Fibroblast of lung (primary cell): ENCODE measurements at regions not wholly inside any gene's neighbourhood (a gene's known extent, or its start where the extent isn't known, plus 50 kb on each side); places are given as distances from the start of the nearest gene placed in this dataset.
"Not testable (repeated sequence)": the region's sequence is repeated elsewhere in the genome, so short reads cannot be mapped to it uniquely, and the experiment has no call there.

Experiments
- DNase-seq, 2 donors: peaks; one replicate each; pipeline versions ENCODE4 v3.0.0 to v3.0.0-alpha.2; 2010; ENCODE audit warnings: low read depth in 2 of 2
- H2AFZ ChIP-seq: 2 replicates; pipeline ENCODE4 v1.5.1; 2012; ENCODE audit warnings: low read length, control low read depth, inconsistent platforms
- H3K27ac ChIP-seq: 2 replicates; pipeline ENCODE4 v1.5.1; 2011; ENCODE audit warnings: low read length, control low read depth; ENCODE audit not compliant: insufficient read depth
- H3K27me3 ChIP-seq: 2 replicates; pipeline ENCODE4 v1.5.1; 2011; ENCODE audit warnings: mild to moderate bottlenecking, low read length; ENCODE audit not compliant: control insufficient read depth, insufficient read depth
- H3K36me3 ChIP-seq: 2 replicates; pipeline ENCODE4 v1.5.1; 2011; ENCODE audit warnings: low read length; ENCODE audit not compliant: control insufficient read depth, insufficient read depth
- H3K4me1 ChIP-seq: 2 replicates; pipeline ENCODE4 v1.5.1; 2011; ENCODE audit warnings: low read length; ENCODE audit not compliant: control insufficient read depth, insufficient read depth; ENCODE audit errors: extremely low read depth
- H3K4me2 ChIP-seq: 2 replicates; pipeline ENCODE4 v1.5.1; 2011; ENCODE audit warnings: low read length, control low read depth; ENCODE audit not compliant: insufficient read depth; ENCODE audit errors: extremely low read depth
- H3K4me3 ChIP-seq, 4 experiments: fragments of 200-600 bp in 1 of 4; sonication (generic) in 1 of 4; replicated peaks in 1 of 4; 2 replicates each; pipeline ENCODE4 v1.5.1; 2011 to 2016; ENCODE audit warnings: low read length in 4 of 4, low read depth in 3 of 4, mild to moderate bottlenecking in 3 of 4, control low read depth in 2 of 4, inconsistent platforms in 1 of 4, mixed read lengths in 1 of 4; ENCODE audit not compliant: insufficient read depth in 1 of 4; ENCODE audit errors: control extremely low read depth in 1 of 4
- H3K79me2 ChIP-seq: 2 replicates; pipeline ENCODE4 v1.5.1; 2012; ENCODE audit warnings: mild to moderate bottlenecking, low read length, inconsistent platforms; ENCODE audit not compliant: control insufficient read depth, insufficient read depth
- H3K9ac ChIP-seq: 2 replicates; pipeline ENCODE4 v1.5.1; 2011; ENCODE audit warnings: mild to moderate bottlenecking, low read length, control low read depth; ENCODE audit not compliant: insufficient read depth
- H3K9me3 ChIP-seq: 2 replicates; pipeline ENCODE4 v1.5.1; 2012; ENCODE audit warnings: low read depth, low read length; ENCODE audit not compliant: control insufficient read depth, insufficient read depth
- H4K20me1 ChIP-seq: 2 replicates; pipeline ENCODE4 v1.5.1; 2011; ENCODE audit warnings: low read length; ENCODE audit not compliant: control insufficient read depth, insufficient read depth; ENCODE audit errors: extremely low read depth
- EZH2 ChIP-seq: IDR thresholded peaks from 2 replicates; pipeline ENCODE4 v1.5.1; 2012; ENCODE audit warnings: low read length, control low read depth, mild to moderate bottlenecking; ENCODE audit errors: missing control alignments
- TF ChIP-seq, protein P1 (sequence below), 2 donors: IDR thresholded peaks in 1 of 2; conservative IDR thresholded peaks in 1 of 2; 1 replicate in 1 of 2; 2 replicates in 1 of 2; pipeline ENCODE4 v1.5.1; 2011 to 2012; ENCODE audit warnings: low read length in 2 of 2, control low read depth in 1 of 2, inconsistent platforms in 1 of 2, low read depth in 1 of 2, mild to moderate bottlenecking in 1 of 2

DNA sequence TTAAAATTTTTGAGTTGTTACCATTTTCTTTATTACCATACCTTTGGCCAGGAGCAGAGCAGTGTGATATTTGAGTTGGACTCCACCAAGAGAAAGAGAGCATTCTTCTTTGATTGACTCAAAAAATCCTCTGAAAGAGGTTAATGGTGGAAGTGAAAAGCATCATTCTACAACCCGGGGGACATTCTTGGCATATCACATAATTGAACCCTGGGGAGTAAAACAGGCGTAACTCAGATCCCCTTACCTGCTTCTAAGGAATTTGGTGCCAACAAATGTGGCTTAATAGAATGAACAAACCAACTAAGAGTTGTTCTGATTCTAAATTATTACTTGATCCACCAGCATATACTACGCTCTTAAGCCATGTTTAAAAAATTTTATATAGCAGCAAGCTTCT lies 351.1 kb upstream of the DEPDC1 start:
- TF ChIP-seq, protein P1, sequence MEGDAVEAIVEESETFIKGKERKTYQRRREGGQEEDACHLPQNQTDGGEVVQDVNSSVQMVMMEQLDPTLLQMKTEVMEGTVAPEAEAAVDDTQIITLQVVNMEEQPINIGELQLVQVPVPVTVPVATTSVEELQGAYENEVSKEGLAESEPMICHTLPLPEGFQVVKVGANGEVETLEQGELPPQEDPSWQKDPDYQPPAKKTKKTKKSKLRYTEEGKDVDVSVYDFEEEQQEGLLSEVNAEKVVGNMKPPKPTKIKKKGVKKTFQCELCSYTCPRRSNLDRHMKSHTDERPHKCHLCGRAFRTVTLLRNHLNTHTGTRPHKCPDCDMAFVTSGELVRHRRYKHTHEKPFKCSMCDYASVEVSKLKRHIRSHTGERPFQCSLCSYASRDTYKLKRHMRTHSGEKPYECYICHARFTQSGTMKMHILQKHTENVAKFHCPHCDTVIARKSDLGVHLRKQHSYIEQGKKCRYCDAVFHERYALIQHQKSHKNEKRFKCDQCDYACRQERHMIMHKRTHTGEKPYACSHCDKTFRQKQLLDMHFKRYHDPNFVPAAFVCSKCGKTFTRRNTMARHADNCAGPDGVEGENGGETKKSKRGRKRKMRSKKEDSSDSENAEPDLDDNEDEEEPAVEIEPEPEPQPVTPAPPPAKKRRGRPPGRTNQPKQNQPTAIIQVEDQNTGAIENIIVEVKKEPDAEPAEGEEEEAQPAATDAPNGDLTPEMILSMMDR (conservative IDR thresholded peaks at IDR 0.05 in 1 of 2, IDR thresholded peaks at IDR 0.05 in 1 of 2; ENCODE audit: low read depth in 1 of 2, low read length in 2 of 2): no peak
- TF ChIP-seq EZH2: no peak
- H3K4me2 ChIP-seq: no peak overlapping the region

DNA sequence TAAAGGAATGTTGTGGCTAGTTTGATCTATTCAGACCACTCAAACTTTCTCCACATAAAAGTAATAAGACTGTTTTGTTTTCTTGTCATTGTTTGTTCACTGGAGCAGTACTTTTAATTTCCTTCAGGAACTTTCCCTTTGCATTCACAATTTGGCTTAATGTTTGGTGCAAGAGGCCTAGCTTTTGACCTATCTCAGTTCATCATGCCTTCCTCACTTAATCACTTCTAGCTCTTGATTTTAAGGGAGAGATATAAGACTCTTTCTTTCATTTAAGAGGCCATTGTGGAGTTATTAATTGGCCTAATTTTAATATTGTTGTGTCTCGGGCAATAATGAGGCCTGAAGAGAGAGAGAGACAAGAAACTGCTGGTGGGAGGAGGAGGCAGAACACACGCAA lies 371.7 kb upstream of the DEPDC1 start:
- no peaks in the 10 kb centered on the region for H3K4me1 ChIP-seq
- H3K27me3 ChIP-seq: no peaks in the 10 kb centered on the region
- H4K20me1 ChIP-seq: no peaks in the 10 kb centered on the region
- H3K79me2 ChIP-seq: no peaks in the 10 kb centered on the region
- no peak overlapping the region for H3K4me2 ChIP-seq
- DNase-seq: no peak
- H3K27ac ChIP-seq: no peak overlapping the region
- TF ChIP-seq EZH2: no peak
- TF ChIP-seq, protein P1 (conservative IDR thresholded peaks at IDR 0.05 in 1 of 2, IDR thresholded peaks at IDR 0.05 in 1 of 2; ENCODE audit: low read depth in 1 of 2, low read length in 2 of 2): no peak
- H3K9me3 ChIP-seq: no peaks in the 10 kb centered on the region
- H3K4me3 ChIP-seq: no peak overlapping the region
- H3K9ac ChIP-seq: no peak overlapping the region
- no peak overlapping the region for H2AFZ ChIP-seq
- H3K36me3 ChIP-seq: no peaks in the 10 kb centered on the region

More for the DNA sequence above, 351.1 kb upstream of the DEPDC1 start:
- Histone ChIP-seq H3K9ac (no peak overlapping the region), H3K4me1 (no peaks in the 10 kb centered on the region), H2AFZ (no peak overlapping the region), H3K4me3 (no peak overlapping the region), H3K9me3 (no peaks in the 10 kb centered on the region), H3K79me2 (no peaks in the 10 kb centered on the region), H3K27me3 (no peaks in the 10 kb centered on the region), H3K36me3 (no peaks in the 10 kb centered on the region), H4K20me1 (no peaks in the 10 kb centered on the region), H3K27ac (no peak overlapping the region)
- DNase-seq: no peak

DNA sequence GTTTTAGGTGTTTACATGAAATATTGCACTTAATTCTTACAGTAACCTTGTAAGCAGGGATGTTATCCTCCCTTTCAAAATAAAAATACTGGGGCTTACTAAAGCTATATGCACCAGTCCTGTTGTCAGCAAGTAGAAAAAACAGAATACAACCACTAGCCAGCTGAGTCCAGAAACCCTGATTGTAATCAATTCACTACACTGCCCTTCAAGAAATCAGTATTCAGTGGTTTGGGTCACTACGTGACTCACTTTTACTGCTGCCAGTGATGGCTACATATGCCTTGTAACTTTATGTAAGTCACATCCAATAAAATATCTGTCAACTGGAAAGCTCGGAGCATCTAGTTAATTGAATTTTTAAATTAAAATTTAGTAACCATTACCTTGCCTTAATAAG lies 376.3 kb upstream of the DEPDC1 start:
- Histone ChIP-seq H3K4me3 (no peak overlapping the region), H3K79me2 (no peaks in the 10 kb centered on the region), H3K9ac (no peak overlapping the region), H4K20me1 (no peaks in the 10 kb centered on the region), H3K27ac (no peak overlapping the region), H3K27me3 (no peaks in the 10 kb centered on the region), H2AFZ (no peak overlapping the region), H3K4me1 (no peaks in the 10 kb centered on the region), H3K4me2 (no peak overlapping the region), H3K9me3 (no peaks in the 10 kb centered on the region), H3K36me3 (no peaks in the 10 kb centered on the region)
- TF ChIP-seq, protein P1 (conservative IDR thresholded peaks at IDR 0.05 in 1 of 2, IDR thresholded peaks at IDR 0.05 in 1 of 2; ENCODE audit: low read depth in 1 of 2, low read length in 2 of 2): no peak
- no peak for TF ChIP-seq EZH2
- DNase-seq: no peak

DNA sequence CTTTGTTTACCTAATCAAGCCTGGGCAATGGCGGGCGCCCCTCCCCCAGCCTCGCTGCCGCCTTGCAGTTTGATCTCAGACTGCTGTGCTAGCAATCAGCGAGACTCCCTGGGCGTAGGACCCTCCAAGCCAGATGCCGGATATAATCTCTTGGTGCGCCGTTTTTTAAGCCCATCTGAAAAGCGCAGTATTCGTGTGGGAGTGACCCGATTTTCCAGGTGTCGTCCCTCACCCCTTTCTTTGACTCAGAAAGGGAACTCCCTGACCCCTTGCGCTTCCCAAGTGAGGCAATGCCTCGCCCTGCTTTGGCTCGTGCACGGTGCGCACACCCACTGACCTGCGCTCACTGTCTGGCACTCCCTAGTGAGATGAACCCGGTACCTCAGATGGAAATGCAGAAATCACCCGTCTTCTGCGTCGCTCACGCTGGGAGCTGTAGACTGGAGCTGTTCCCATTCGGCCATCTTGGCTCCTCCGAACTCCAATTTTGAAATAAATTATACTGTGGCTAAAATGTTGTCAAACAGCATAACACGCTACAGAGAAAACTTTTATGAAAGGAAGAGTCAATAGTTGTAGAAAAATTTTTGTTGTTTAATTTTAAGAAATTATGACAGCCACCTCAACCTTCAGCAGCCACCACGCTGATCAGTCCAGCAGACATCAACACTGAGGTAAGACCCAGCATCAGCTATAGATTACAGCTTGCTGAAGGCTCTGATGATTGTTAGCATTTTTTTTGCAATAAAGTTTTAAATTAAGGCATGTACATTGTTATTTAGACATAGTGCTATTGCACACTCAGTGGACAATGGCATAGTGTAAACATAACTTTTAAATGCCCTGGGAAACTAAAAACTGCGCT lies 384.7 kb upstream of the DEPDC1 start:
- not testable (repeated sequence) for H3K9ac ChIP-seq, H3K27ac ChIP-seq, H3K79me2 ChIP-seq, H3K4me3 ChIP-seq, DNase-seq, H3K4me2 ChIP-seq, H4K20me1 ChIP-seq, H3K27me3 ChIP-seq, H2AFZ ChIP-seq, H3K4me1 ChIP-seq, H3K36me3 ChIP-seq, H3K9me3 ChIP-seq
